CD4-positive, alpha-beta T cell treated with Interferon gamma for 1 hour (primary cell): ENCODE measurements at regions not wholly inside any gene's neighbourhood (a gene's known extent, or its start where the extent isn't known, plus 50 kb on each side); places are given as distances from the start of the nearest gene placed in this dataset.

Experiments used
- DNase-seq: peaks from one replicate; pipeline ENCODE4 v3.0.0-alpha.2; 2020

DNA sequence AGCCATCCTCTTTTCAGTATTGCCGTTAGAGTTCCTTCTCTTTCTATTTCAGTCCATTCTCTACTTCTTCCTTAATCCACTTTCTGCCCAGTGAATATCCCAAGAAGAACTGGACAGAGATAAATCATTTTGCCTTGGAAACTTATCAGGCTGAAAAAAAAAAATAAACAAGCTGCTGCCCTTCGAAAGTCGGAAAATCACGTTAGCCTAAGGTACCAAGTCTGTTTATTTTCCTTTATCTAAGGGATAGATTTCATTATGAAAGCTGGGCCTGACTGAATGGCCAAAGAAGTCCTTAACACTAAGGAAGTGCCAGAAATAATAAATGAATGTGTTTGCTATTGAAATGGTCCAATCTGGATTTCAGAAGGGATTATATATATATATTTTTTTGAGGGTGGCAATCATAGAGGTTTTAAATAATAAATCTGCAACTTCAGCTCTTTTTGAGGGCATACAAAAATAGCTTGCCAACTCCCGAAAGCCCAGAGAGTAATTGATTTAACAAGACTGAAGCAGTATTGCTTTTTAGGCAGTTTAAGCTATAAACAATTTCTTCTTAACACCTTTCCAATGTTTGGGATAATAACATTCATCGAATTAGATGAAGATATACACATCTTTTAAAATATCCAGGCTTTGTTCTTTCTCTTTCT lies 127.0 kb upstream of the STMND1 start:
- DNase-seq: no peak

DNA sequence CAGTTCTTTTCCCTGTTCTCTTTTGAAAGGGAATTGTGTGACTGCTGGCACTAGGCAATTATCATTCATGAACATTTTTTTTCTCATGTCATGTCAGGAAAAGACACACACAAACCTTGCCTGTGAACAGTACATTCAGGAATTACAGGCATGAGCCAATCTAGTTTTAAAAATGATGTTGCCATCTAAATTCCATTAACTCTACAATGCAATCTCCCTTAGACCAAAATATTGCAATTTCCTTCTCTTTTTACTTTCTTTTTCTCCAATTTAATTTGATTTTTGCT lies 127.5 kb upstream of the STMND1 start:
- no peak for DNase-seq

DNA sequence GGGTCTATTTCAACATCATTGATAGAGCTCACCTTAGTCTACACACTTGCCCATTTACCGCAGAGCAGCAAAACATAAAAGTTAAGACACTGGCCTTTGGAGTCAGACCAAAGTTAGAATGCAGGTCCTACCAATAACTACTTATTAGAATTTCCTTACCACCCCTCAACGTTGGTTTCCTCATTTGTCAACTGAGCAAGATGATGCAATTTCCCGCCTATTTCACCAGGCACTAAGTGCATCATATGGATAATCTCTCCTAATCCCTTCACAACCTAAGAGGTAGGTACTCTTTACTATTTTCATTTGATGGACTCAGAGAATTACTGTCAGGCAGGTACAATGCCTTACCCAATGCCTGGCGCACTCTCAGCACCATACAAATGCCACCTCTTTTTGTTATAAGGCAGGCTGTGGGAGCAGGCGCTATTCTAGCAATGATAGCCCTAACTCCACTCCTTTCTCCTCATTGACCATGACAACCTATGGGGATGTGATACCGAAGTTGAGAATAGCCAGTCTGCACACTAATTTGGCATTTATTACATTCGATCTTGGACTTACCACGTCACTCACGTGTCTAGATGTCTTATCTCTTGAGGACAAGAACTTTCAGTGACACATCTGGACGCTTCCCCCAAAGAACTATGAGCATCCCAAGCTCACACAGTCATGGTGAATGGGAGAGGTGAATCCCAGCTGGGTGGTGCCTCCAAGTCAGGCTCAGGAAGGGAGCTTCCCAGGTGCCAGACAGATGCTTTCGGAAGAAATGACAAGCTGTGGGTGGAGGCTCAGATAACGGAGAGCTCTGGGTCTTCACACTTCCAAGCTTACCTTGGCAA lies 128.1 kb upstream of the STMND1 start:
- DNase-seq: no peak

DNA sequence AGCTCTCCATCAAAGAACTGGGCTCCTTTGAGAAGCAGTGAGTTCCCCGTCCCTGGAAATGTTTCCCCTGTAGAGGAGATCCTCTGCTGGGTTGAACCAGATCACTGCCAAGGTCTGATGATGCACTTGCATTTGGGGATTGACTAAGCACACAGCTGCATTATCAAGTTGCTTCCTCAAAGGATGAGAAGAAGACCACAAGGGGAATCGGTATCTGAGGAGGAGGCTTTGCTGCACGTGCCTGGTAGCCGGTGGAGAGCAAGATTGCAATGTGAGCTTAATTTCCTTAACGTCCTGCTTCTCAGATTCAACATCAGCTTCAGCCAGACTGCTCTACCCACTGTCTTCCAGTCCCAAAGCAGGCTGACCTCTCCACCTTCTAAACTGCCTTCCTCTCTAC lies 128.8 kb upstream of the STMND1 start:
- DNase-seq: no peak

DNA sequence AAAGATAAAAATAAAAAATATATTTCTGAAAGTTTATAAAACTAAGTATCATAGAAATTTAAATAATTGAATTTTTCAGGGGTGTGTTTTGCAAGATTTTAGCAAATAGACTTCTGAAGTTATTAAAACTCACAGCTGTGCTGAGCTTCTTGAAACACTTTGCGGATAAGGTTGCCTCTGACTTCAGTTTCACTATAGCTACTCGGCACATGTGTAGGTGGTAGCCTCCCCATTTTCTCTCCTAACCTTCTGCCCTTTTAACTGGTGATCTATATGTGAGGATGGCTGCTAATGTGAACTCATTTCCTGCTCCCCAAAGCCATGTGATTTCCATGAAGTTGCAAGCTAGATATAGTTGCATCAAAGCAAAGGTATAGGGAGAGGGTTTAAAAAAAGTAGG lies 129.3 kb upstream of the STMND1 start:
- no peak for DNase-seq

DNA sequence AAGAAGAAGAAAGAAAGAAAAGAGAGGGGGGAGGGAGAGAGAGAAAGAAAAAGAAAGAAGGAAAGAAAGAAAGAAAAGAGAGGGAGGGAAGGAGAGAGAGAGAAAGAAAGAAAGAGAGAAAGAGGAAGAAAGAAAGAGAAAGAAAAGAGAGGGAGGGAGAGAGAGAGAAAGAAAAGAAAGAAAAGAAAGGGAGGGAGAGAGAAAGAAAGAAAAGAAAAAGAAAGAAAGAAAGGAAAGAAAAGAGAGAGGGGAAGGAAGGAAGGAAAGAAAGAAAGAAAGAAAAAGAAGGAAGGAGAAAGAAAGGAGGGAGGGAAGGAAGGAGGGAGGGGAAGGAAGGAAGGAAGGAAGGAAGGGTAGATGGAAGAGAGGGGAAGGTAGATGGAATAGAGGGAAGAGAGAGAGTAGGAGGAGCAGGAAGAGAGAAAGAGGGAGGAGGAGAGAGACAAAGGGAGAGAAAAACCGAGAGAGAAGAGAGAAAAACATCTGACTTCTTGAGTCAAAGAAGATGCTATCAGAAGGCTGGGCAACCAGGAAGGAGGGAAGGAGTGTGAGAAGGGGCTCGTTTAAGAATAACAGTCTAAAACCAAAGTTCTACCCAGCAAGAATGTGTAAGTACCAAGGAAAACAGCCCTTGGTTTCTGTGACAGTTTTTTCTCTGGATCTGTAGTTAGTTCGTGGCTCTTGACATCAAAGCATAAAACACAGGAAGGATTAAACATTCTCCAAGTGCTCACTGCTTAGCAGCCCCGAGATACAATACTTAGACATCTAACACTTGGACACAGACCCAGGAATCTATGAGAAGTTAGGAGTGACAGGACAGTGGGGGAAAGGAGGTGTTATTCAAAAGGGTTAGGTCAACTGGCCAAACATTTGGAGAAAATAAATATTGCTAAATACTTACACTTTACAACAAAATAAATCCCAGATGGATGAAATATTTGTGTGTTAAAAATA lies 131.9 kb upstream of the STMND1 start:
- DNase-seq: no peak

DNA sequence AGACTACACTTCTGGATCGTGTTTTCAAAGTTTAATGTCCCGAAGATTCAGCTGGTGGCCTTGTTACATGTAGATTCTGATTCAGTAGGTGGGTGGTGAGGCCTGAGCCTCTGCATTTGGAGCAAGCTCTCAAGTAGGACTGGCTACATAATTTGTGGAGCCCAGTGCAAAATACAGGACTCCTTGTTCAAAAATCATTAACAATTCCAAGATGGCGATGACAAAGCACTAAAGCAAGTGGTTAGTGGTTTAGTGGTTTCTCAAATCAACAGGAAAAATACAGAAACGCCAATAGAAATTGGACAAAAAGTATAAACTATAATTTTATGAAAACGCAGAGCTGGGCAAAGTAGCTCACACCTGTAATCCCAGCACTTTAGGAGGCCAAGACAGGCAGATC lies 133.7 kb upstream of the STMND1 start:
- no peak for DNase-seq

DNA sequence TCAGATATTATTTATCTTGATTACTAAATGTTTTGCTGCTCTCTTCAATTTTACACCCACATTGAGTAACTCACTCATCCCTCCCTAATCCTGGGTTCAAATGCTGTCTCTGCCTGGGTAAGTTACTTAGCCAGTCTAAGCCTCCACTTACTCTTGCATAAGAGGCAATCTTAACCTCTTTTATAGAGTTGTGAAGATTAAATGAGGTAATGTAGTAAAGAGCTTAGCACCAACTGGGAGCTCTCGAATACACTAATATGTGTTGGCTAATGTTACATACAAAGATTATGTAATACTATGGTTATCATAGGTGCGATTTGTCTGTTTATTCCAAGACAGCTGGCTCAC lies 134.4 kb upstream of the STMND1 start:
- no peak for DNase-seq

DNA sequence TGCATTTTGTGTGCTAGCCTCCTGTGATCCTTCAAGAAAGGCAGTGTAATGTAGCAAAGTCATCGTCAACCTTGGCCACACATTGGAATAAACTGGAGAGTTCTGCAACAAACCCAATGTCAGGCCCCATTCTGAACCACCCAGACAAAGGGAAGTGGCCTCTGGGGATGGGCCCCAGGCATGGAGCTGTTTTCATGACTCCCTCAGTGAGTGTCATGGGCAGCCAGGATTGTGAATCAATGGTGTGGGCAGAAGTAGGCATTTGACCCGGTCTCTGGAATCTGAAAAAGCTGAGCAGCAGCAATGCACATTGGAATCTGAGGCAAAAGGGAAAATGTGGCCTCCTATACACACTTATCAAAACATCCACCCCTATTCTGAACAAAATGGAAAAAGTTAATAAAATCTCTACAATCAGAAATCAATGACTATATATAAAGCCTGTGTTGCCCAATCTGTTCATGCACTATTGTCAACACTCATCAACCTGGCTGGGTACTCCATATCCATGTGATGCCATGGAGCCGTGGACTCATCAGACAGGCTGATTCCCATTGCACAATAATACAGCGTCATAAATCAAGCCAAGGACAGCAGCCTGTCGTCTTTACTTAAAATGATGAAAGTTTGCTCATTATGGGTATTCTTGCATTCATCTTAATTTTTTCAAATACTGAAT lies 134.9 kb upstream of the STMND1 start:
- no peak for DNase-seq

DNA sequence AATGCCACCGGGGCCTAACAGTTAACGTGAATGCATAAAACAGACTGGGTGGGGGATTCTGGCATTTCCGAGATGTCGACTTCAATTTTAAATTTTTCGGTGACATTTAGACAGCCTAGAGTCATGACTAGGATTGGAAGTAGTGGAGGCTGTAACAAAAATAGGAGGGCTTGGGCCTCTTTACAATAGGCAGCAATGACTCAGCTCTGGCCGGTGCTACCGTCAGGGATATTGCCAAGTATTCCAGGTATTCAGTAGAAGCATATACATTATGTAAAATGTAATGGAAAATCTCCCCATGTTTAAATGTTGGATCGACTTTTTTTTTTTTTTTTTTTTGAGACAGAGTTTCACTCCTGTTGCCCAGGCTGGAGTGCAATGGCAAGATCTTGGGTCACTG lies 136.2 kb upstream of the STMND1 start:
- no peak for DNase-seq

DNA sequence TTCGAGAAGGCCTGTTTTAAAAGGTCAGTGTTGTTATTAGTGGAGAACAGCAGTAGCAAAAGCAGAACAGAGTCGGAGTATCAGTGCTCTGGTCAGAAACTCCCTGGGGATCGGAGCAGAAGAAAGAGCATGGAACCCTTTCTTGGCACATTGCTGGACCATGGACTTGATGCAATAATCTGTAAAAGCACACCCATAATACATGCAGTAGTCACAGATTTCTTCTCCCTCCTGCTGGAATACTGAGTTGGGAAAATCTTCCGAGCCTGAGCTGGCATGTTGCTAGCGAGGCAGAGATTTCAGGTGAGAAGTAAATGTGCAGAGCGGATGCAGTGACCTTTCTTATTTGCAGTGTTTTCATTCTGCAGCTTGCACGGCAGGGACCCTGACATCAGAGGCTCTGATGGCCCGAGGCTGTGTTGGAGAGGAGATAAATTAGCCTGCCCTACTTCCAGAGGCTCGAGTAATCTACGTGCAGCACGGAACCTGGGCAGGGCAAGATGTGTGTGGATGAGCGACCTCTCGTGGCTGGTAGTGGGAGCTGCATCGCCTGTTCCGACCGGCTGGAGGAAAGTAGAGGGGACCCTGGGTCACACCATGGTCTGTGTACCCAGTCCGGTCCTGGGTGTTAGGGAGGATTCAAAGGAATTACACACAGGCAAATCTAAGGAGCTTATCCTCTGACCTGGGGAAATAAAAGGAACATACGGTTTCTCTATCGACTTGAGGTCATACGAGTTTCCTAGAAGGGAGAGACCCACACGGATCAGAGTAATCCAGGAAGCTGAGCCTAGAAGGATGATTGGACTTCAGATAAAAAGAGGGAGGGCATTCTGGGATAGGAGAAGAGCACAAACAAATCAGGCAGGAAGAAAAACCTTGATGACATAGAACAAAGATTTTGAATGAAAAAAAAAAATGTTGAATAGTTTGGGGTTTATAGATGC lies 137.0 kb upstream of the STMND1 start:
- peak; percentile 54 for DNase-seq

DNA sequence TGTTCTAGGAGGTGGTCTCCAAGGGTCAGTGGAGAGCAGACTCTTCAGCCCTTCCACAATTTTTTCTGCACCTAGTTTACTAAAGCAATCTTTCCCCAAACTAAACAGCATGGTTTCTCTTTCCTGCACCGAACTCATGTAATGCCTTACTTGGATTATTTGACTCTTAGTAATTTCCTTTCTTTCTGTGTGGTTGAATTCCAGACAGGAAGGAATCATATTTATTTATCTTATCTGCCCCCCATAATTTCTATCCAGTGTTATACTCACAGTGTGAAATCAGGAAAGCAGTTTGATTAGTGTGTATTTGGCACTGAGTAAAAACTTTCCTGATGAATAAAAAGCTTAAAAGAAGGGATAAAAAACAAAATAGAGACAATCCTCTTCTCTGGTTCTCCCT lies 140.3 kb upstream of the STMND1 start:
- DNase-seq: no peak

DNA sequence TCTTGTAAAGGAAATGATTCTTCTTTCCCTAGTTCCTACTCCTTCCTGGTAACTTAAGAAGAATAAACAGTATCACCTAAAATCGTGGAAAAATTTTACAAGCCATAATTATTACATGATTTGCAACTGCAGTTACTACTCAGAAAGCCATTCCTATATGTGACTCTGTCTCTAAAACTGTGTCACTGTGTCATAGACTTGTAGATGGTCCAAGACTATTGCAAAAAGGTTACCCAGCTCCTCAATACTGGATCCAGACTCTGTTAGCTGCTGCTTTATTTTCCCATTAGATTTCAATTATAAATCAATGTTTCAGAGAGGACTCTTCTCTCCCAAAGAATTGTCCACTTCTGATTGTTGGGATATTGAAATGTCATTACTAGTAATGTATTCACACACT lies 142.1 kb upstream of the STMND1 start:
- DNase-seq: no peak

DNA sequence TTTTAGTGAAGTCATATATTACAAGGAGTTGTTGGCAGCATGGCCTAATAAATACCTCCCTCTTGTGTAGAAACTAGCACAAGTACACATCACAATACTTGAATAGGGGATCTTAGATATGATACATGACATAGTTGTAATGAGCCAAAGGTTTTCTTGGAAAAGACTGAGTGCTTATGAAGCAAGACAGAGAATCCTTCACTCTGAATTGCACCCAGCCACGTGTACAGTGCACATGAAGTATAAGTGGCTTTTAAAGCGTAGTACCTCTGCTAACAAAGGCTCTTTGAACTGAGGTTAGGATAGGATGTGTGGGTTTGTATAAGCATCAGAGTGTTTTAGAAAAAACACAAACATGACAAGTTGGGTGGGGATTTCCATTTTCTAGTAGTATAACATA lies 145.5 kb upstream of the STMND1 start:
- no peak for DNase-seq

DNA sequence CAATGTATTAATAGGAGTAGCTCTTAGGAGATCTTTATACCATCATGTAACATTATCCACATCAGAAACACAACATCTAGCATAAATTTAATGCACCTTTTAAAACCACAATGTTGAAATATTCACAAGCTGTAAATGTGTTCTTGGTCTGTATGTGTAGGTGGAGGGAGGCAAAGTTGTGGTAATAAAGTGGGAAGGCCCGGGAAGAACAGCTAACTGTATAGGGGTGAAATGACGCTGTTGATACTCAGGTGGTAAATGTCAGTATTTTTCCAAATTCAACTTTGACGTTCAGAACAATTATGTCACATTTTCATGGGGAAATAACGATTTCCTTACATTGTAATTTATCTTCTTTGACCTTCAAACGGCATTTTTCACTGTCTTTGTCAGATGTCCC lies 146.0 kb upstream of the STMND1 start:
- DNase-seq: no peak

DNA sequence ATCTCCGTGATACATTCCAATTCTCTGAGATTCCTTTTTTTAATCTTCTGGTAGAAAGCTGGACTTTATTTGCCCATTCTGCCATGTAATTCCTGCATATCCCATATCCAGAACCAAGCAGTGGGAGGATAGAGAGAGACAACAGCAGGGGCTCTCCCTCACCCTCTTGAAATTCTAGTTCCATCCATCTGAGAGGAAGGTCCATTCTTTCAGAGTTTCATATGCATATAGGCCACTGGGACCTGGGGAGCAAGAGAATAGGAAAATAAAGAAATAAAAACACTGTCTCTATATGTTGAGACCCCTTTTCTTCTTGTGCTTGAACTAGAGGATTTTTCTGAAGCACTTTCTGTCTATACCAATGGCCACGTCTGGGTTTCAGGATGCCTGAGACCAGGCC lies 147.9 kb upstream of the STMND1 start:
- DNase-seq: no peak

DNA sequence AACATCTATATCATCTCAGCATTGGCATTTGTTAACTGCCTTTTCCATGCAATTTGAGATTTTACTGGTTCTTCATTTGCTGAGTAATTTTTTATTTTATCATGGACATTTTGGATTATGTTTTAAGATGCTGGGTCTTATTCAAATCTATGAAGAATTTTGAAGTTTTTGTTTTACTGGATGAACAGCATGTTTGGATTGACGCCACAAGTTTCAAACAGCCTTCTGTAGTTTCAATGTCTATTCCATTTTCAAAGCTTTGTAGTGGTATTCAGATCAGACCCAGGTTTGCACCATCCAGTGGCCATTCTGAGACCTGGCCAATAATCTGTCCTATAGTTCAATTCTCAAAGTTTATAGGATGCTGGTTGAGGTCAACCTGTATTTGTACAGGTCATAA lies 148.4 kb upstream of the STMND1 start:
- no peak for DNase-seq

DNA sequence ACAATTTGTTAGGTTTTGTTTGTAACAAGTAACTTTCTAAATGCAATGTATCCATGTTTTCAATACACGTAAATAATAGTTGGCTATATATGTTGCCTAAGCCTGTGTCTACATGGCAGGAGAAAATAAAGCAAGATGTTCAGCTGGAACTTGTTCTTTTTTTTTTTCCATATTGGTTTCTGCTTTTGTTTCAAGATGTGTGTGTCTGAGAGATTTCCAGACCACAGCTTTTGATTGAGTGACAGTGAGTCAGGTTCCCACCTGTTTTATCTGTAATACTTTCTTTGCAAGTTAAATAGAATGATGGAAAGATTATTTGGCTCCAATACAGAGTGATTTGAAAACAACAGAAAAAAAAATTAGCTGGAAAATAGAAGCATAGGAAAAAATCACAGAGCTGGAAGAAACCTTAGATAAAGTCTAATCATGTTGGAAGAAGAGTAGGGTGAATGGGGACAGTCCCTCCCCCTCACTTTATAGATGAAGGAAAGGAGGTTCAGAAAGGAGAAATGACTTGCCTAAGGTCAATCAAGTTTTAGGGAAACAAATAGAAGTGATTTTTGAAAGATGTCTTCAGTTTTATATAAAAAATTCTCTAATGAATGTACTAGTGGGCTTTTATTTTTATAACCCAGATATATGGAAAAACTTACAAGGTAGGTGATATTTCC lies 150.9 kb upstream of the STMND1 start:
- no peak for DNase-seq

DNA sequence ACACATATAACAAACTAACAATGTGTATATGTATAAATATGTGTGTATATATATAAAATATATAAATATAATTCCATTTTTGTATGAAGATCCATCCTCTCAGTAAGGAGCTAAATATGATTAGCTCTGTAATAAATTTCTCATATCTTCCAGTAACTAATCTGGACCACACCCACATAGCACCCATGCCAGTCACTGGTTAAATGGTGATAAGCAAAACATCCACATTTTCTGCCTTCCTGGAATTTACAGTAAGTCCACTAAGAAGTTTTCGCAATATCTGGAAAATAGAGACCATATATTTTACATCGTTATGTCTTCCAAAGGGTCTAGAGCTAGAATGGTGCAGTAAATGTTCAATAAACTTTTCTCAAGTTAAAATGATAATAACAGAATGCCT lies 151.5 kb upstream of the STMND1 start:
- DNase-seq: no peak

DNA sequence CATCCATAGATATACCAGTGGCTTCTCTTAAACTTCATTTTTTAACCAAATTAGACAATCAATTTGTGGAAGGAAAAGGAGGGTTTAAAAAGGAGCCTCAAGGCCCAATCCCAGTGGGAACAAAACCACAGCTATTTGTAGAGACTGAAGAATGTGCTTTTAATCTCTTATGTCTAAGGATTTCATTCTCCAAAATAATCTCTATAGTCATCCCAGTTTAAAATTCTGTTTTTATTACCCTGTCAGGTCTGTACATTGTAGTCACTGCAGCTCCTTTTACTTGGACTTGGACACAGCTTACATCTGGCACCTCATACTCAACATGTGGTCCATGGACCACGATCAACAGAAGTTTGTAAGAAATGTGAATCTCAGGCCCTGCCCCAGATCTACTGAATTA lies 152.1 kb upstream of the STMND1 start:
- DNase-seq: no peak

DNA sequence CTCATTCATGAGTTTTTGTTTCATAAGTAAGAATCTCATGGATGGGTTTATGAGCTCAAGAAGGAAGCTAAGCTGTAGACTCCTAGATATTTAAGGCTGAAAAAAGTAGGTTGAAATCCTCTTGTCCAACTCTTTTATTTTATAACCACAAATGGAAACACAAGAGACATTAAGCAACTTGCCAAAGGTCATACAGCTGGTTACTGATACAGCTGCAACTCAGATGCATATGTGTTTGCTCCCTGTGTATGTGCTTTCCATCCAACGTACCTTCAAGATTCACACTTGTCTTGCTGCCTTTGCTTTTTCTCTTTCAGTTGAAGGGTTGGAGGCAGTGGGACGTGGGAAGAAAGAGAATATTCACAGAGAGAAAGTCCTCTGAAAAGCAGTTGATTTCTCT lies 153.5 kb upstream of the STMND1 start:
- DNase-seq: no peak
